Fibroblast of upper back skin (primary cell): ENCODE measurements at regions not wholly inside any gene's neighbourhood (a gene's known extent, or its start where the extent isn't known, plus 50 kb on each side); places are given as distances from the start of the nearest gene placed in this dataset.

Source experiments
- DNase-seq: peaks from one replicate; pipeline ENCODE4 v3.0.0-alpha.2; 2013

DNA sequence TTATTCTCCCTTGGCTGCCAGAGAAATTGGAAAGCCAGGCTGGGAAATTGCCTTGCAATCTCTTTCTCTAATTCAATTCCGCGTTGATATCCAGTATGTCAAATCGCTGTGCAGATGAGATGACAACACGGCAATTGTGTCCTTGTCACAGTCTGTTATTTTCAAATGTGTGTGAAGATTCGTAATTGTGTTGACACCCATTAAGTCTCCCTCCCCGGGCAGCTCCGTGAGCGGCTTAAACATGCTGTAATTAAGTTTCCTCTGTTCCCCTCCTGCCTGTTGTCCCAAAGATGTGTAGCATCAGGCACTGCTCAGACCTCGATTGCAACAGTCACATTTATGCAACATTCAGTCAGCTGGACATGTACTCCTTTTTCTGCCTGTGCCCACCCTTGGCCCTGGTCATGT, 209.5 kb downstream of the LPIN1 start:
- no peak for DNase-seq

- DNase-seq: no peak
Observed at GRCh38 chr2:11962707-11963328, 216.4 kb downstream of the LPIN1 start.

DNA sequence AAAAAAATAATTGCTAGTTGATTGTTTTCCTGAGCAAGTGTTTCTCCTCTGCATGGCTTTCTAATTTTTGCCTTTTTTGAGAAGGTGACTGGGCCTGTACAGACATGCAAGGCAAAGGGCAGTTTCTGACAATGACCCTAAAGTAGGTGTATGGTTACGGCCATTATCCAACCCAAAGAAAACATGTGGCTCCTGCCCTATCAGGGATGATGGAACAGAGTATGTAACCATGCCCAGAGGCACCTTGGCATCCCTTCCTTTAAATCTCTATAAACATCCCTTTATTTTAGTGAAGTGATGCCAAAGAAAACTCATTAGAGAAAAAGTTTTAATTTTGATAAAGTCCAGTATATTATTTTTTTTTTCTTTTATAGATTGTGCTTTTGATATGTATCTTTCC, 217.5 kb downstream of the LPIN1 start:
- DNase-seq: no peak

DNA sequence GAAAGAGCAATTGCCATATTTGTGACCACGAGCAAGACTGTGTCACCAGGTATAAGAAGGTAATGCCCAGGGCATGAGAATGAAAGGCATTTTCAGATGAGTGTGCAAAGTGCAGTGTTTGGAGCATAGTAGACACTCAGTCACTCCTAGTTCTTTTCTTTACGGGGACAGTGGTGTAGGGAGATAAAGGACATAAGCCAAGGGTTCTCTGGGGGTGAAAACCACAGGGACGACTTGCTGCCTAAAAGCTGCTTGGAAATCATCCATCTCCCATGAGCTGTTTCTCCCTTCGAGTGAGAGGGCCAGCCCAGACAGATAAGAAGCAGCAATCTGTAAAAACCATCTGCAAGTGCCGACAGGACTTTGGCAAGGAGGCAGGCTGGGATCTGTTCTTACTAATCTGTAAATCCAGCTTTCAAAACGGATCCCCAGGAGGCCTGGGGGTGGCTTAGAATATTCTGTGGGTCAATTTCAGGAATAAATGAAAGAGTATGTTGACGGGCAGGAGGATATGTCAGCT, 221.6 kb downstream of the LPIN1 start:
- DNase-seq: peak; percentile 91

DNA sequence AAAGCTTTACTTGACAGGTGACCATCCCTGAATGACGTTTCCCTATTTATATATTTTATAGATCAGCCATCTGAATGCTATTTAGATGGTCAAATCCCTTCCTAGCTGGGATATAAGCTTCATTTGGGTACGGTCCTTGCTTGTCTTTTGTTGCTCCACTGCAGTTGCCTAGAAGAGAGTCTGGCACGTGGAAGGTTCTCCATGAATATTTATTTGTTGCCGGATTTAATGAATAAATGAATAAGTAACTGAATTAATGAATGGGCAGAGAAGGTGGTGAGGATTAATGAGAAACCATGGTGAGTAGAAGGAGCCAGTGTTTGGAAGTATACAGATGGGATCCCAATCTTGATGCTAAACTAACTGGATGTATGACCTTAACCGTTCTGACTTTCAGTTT, 222.1 kb downstream of the LPIN1 start:
- no peak for DNase-seq

DNA sequence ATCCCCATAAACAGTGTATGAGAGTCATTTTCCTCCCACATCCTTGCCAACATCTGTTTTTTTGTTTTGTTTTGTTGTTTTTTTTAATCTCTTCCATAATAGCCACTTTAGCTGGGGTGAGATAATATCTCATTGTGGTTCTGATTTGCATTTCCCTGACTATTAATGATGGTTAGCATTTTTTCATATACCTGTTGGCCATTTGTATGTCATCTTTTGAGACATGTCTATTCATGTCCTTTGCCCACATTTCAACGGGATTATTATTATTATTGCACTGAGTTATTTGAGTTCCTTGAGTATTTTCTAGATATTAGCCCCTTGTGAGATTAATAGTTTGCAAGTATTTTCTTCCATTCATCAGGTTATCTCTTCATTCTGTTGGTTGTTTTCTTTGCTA, 223.3 kb downstream of the LPIN1 start:
- DNase-seq: no peak

- DNase-seq: no peak
Observed at GRCh38 chr2:11974573-11974972, 228.1 kb downstream of the LPIN1 start.

GRCh38 chr2:11975373-11975772, 228.9 kb downstream of the LPIN1 start:
- no peak for DNase-seq

- peak; percentile 44 for DNase-seq
Observed at GRCh38 chr2:11976073-11976472, 229.6 kb downstream of the LPIN1 start.

- DNase-seq: no peak
Observed at GRCh38 chr2:11977766-11978524, 231.5 kb downstream of the LPIN1 start.

- DNase-seq: peak; percentile 35
Observed at GRCh38 chr2:11980809-11981208, 234.4 kb downstream of the LPIN1 start.

- DNase-seq: no peak
Observed at GRCh38 chr2:11983401-11983800, 237.0 kb downstream of the LPIN1 start.

DNA sequence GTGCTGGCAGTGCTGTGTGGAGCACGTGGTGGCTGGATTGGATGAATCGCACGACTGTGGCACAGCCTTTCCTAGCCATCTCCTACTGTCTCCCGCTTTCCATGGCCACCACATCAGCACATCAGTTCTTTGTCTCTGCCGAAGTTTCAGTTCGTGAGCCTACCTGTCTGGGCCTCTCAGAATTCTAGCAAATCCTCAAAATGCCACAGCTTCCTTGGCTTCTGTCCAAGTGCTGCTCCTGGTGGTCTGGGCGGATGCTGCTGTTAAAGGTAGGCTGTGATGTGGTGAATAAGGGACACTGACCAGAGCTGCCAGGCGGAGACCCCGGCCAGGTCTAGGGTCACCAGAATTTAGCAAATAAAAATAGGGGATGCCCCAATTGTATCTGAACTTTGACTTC, 237.4 kb downstream of the LPIN1 start:
- no peak for DNase-seq

DNA sequence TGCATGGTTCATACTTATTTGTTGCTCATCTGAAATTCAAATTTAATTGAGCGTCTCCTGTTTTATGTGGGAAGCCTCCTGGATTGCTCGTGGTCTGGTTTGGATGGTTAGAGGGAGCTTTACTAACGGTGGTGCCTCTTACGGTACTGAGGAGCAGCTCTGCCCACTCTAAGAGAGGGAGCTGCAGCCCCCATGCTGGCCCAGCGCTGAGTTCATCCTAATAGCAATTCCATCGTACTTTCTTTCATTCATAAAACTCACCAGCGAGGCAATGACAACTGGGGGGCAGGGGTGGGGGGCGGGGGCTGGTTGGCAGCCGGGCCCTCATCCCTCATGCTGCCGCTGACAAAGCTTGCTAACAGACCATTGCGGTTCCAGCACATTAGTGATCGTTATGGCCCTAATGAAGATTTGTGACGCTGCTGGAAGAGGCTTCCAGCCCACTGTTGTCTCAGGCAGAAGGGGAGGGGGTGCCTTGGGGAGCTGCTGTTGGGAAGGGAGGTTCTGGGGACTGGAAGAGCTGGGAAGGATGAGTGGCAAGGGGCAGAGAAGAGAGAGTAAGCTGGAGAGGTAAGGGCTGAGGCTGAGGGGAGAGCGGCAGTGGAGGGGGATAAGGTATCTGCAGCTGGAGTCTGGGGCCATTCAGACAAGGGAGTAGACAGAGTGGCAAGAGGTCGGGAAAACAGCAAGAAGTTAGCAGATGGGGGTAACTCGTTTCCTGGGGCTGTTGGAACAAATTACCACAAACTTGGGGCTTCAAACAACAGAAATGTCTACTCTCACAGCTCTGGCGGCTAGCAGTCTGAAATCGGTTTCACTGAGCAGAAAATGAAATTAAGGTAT, 238.1 kb downstream of the LPIN1 start:
- DNase-seq: peak; percentile 18

DNA sequence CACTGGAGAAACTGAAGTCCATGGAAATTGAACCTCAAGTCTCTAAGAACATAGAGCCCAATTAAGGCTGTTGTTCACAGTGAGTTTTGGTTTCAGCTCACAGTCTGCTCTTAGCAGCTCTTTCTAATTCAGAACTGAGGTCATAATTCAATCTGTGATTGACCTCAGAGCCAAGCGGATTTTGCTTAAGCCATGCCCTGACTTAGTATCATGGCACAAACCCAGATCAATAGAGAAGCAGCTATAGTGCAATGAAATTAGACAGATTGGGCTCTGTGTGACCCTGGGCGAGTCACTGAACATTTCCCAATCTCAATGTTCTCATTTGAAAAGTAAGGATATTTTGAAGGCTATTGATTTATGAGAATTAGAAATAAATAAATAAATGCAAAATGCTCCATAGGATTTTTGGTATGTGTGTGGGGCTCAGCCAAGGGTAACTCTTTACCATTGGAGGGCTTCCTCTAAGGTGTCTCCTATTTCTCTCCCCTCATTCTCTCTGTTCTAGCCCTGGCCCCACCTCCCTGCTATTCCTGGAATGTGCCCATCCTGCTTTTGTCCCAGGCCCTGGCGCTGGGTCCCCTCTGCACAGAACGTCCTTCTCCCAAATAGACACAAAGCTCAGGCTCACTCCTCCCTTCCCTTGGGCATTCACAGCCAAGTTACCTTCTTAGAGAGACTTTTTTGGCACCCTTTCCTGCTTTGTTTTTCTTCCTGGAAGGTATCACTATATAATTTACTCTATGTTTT, 239.6 kb downstream of the LPIN1 start:
- no peak for DNase-seq

DNA sequence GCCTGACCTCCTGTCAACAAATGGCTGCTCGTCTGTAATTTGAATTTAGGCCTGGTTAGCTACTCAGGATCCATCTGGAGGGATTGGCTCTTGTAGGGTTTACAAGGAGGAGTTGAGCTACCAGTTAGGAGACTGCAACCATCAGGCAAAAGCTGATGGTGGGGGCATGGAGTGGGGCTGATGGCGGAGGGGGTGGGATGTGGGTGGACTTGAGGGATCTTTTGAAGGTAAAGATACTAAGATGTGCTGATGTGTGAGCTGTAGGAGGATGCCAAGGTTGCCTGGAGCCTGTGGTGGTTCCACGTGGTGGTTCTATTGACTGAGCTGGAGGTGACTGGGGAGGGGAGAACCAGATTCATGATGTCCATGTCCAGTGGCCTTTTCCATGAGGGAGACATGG, 240.7 kb downstream of the LPIN1 start:
- DNase-seq: no peak

DNA sequence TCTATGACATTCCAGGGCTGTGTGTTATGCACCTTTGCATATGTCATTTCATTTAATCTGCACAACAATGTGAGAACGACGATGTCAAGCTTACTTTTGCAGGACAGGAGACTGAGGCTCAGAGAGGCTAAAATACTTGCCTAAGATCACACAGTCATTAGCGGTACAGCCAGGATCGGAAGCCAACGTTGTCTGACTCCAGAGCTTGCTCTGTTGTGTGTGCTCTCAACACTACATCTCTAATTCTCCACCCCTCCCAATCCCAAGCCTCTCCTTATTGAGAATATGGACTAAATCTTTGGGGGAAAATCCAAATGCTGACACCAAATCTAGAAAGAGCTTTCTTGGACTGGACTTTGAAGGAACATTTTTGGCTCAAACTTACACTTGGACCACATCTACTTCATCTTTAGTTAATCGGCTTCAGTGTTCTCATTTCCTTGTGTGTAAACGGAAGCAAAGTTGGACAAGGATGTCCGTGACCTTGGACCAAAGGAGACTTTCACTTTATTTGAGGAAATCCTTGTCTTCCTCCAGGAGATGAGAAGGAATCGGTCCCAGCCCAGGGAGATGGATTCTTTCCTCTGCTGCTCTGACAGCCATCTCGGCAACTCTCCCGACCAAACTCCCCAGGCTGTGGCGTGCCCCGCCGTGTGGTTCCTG, 242.4 kb downstream of the LPIN1 start:
- peak; percentile 33 for DNase-seq

DNA sequence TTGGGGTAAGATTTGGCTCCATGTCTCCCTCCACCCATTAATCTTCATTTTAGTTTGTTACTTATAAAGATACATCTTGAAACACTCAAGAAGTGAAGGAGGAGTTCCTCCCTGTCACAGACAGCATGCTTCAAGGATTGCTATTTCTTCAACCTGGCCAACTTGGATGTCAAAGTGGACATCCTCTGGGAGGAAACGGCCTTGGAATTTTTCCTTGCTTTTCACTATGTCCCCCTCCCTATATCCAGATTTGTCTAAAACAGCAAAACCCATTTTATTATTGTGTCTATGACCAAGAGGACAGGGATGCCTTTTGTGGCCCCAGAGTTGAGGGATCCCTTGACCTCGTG, 242.9 kb downstream of the LPIN1 start:
- DNase-seq: no peak

DNA sequence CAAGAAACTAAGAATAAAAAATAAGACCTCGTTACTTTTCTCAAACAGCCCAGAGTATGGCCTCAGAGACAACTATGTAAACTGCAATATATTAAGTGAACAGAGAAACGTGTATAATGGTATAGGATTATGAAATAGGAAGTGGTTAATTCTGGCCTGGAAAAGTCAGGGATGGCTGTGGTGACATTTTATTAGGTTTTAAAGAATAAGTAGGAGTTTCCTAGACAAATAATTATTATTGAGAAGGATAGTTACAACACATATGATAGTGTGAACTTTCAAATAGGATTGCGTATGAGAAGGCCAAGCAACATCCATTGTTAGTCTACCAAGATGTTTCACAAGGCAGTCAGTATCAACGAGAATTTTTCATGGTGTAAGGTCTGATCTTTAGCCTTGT, 244.1 kb downstream of the LPIN1 start:
- no peak for DNase-seq

DNA sequence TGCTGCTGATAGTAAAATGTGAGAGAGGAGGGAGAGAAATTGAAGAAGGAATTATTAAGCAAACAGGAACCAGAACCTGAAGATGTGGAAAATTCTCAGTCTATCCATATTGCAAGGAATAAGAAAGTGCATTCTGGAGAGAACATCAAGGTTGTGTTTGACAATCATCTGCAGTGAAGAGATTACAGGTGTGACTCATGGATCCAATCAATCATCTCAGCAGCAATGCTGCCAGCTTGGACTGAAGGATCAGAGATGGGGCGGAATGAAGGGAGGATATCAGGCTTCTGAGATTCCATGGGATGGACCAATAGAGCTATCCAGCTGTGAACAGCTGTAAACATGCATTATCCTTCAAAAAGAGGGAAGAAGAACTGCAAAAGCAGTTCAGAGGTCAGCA, 247.3 kb downstream of the LPIN1 start:
- DNase-seq: no peak

DNA sequence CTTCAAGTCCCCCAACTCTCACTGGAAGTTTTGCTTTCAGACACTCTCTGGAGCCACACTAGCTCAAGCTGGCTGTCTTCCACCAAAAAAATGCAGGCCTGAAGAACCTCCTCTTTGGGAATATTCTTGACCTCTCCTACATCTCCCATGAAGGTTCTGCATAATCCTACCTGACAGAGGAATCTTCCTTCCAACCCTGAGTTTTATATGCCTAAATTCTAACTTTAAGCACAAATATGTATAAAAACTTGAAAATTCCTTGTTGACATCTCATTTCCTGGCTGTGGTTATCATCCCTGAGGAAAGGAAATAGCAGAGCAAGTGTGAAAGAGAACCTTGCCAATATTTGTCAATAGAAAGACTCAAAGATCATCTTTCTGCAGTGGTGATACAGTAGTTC, 249.0 kb downstream of the LPIN1 start:
- DNase-seq: peak; percentile 80

DNA sequence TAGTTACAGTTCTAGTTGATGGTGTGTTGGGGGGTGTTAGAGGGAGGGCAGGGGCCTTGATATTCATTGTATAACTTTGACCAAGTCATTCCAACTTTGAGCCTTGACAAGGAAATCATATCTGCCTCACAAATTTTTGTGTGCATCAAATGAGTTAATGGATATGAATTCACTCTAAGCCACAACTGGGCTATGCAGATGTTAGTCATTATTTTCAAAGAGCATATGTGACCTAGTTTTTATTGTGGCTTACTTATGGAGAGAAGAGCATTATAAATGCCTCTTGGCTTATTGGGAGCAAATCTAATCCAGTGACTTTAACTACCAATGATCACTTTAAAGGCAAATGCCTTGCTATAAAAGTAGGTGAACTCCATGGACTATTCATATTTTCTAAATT, 250.2 kb downstream of the LPIN1 start:
- peak; percentile 87 for DNase-seq
